HepG2 (cell line): ENCODE measurements at regions not wholly inside any gene's neighbourhood (a gene's known extent, or its start where the extent isn't known, plus 50 kb on each side); places are given as distances from the start of the nearest gene placed in this dataset.

ENCODE experiments used
- ATM ChIP-seq: fragments of 450-650 bp; IDR thresholded peaks from 2 replicates; pipeline ENCODE4 v1.7.1; 2017; ENCODE audit warnings: mild to moderate bottlenecking, borderline replicate concordance
- ISX ChIP-seq: sonication (generic); formaldehyde crosslinking; conservative IDR thresholded peaks from 2 replicates; pipeline ENCODE4 v1.5.0; 2020; ENCODE audit warnings: missing genetic modification reagents
- KDM4B ChIP-seq: sonication (generic); formaldehyde crosslinking; IDR thresholded peaks from 2 replicates; pipeline ENCODE4 v1.4.0; 2020; ENCODE audit warnings: missing genetic modification reagents
- RELA ChIP-seq: sonication (generic); formaldehyde crosslinking; IDR thresholded peaks from 2 replicates; pipeline ENCODE4 v1.4.0; 2020; ENCODE audit warnings: missing genetic modification reagents
- THAP11 ChIP-seq: IDR thresholded peaks from 2 replicates; pipeline ENCODE4 v1.6.1; 2016; ENCODE audit warnings: missing biosample characterization, missing genetic modification reagents
- ZNF121 ChIP-seq: sonication (generic); formaldehyde crosslinking; IDR thresholded peaks from 2 replicates; pipeline ENCODE4 v1.5.0; 2020; ENCODE audit warnings: mild to moderate bottlenecking, missing genetic modification reagents
- ZNF562 ChIP-seq: sonication (generic); formaldehyde crosslinking; IDR thresholded peaks from 2 replicates; pipeline ENCODE4 v1.8.0; 2022; ENCODE audit warnings: missing genetic modification reagents, borderline replicate concordance
- ZZZ3 ChIP-seq: sonication (generic); formaldehyde crosslinking; IDR thresholded peaks from 2 replicates; pipeline ENCODE4 v1.4.0; 2020; ENCODE audit warnings: missing genetic modification reagents, mild to moderate bottlenecking, borderline replicate concordance
- TF ChIP-seq, protein P1 (sequence below): sonication (generic); formaldehyde crosslinking; IDR thresholded peaks from 2 replicates; pipeline ENCODE4 v1.5.0; 2020; ENCODE audit warnings: missing genetic modification reagents
- TF ChIP-seq, protein P2 (sequence below): sonication (generic); formaldehyde crosslinking; IDR thresholded peaks from 2 replicates; pipeline ENCODE4 v1.5.0; 2020; ENCODE audit warnings: mild to moderate bottlenecking, missing genetic modification reagents, borderline replicate concordance
- TF ChIP-seq, protein P3 (sequence below): sonication (generic); formaldehyde crosslinking; IDR thresholded peaks from 2 replicates; pipeline ENCODE4 v1.5.1; 2020; ENCODE audit warnings: mild to moderate bottlenecking, missing genetic modification reagents, moderate library complexity
- TF ChIP-seq, protein P4 (sequence below): sonication (generic); formaldehyde crosslinking; IDR thresholded peaks from 2 replicates; pipeline ENCODE4 v1.5.1; 2020; ENCODE audit warnings: missing genetic modification reagents, mild to moderate bottlenecking, borderline replicate concordance

DNA sequence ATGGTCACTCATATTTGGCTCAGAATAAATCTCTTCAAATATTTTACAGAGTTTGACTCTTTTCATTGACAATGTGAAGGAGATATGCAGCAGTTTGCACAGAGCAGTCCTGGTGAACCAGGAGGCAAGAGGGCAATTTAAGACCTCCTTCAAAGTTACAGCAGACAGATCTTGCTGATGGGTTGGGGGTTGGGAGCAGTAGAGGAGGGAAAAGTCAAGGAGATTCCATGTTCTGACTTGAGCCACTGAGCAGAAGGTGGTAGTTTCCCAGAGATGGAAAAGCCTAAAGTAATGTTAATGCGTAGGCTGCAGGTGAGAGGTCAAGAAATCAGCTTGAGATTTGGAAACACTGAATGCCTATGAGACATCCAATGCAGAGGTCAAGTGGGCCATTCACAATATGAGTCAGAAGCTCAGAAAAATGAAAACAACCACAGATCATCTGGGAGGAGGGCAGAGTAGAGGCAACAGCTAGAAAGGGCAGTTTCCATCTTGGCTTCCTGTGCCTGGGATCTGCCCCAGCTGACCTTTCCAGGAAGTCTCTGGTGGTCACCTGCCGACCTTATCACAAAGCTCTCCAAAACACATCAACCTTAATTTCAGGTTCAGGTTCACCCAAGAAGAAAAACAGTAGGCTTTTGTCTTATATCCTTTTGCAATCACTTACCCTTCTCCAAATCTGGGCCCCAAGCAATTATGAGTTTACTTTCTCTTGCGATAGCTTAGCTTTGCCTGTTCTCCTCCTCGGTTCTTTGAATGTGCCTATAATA lies 197.5 kb upstream of the ARL4C start (continued):
- TF ChIP-seq, protein P1, sequence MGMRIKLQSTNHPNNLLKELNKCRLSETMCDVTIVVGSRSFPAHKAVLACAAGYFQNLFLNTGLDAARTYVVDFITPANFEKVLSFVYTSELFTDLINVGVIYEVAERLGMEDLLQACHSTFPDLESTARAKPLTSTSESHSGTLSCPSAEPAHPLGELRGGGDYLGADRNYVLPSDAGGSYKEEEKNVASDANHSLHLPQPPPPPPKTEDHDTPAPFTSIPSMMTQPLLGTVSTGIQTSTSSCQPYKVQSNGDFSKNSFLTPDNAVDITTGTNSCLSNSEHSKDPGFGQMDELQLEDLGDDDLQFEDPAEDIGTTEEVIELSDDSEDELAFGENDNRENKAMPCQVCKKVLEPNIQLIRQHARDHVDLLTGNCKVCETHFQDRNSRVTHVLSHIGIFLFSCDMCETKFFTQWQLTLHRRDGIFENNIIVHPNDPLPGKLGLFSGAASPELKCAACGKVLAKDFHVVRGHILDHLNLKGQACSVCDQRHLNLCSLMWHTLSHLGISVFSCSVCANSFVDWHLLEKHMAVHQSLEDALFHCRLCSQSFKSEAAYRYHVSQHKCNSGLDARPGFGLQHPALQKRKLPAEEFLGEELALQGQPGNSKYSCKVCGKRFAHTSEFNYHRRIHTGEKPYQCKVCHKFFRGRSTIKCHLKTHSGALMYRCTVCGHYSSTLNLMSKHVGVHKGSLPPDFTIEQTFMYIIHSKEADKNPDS (CRISPR knock-in tag) = no peak
- TF ChIP-seq, protein P2, sequence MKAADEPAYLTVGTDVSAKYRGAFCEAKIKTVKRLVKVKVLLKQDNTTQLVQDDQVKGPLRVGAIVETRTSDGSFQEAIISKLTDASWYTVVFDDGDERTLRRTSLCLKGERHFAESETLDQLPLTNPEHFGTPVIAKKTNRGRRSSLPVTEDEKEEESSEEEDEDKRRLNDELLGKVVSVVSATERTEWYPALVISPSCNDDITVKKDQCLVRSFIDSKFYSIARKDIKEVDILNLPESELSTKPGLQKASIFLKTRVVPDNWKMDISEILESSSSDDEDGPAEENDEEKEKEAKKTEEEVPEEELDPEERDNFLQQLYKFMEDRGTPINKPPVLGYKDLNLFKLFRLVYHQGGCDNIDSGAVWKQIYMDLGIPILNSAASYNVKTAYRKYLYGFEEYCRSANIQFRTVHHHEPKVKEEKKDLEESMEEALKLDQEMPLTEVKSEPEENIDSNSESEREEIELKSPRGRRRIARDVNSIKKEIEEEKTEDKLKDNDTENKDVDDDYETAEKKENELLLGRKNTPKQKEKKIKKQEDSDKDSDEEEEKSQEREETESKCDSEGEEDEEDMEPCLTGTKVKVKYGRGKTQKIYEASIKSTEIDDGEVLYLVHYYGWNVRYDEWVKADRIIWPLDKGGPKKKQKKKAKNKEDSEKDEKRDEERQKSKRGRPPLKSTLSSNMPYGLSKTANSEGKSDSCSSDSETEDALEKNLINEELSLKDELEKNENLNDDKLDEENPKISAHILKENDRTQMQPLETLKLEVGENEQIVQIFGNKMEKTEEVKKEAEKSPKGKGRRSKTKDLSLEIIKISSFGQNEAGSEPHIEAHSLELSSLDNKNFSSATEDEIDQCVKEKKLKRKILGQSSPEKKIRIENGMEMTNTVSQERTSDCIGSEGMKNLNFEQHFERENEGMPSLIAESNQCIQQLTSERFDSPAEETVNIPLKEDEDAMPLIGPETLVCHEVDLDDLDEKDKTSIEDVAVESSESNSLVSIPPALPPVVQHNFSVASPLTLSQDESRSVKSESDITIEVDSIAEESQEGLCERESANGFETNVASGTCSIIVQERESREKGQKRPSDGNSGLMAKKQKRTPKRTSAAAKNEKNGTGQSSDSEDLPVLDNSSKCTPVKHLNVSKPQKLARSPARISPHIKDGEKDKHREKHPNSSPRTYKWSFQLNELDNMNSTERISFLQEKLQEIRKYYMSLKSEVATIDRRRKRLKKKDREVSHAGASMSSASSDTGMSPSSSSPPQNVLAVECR (CRISPR knock-in tag) = peak; percentile 31; the same call in 1 of the 2 replicates
- TF ChIP-seq ZNF562 (CRISPR knock-in tag) (no peak), THAP11 (CRISPR knock-in tag) (peak; percentile 58), KDM4B (CRISPR knock-in tag) (peak; percentile 78; the same call in 1 of the 2 replicates), RELA (CRISPR knock-in tag) (peak; percentile 42; the same call in 1 of the 2 replicates), ISX (no peak), ZZZ3 (CRISPR knock-in tag) (no peak), ZNF121 (CRISPR knock-in tag) (no peak), ATM (no peak)
- TF ChIP-seq, protein P3, sequence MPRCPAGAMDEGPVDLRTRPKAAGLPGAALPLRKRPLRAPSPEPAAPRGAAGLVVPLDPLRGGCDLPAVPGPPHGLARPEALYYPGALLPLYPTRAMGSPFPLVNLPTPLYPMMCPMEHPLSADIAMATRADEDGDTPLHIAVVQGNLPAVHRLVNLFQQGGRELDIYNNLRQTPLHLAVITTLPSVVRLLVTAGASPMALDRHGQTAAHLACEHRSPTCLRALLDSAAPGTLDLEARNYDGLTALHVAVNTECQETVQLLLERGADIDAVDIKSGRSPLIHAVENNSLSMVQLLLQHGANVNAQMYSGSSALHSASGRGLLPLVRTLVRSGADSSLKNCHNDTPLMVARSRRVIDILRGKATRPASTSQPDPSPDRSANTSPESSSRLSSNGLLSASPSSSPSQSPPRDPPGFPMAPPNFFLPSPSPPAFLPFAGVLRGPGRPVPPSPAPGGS (CRISPR knock-in tag) = no peak
- TF ChIP-seq, protein P4, sequence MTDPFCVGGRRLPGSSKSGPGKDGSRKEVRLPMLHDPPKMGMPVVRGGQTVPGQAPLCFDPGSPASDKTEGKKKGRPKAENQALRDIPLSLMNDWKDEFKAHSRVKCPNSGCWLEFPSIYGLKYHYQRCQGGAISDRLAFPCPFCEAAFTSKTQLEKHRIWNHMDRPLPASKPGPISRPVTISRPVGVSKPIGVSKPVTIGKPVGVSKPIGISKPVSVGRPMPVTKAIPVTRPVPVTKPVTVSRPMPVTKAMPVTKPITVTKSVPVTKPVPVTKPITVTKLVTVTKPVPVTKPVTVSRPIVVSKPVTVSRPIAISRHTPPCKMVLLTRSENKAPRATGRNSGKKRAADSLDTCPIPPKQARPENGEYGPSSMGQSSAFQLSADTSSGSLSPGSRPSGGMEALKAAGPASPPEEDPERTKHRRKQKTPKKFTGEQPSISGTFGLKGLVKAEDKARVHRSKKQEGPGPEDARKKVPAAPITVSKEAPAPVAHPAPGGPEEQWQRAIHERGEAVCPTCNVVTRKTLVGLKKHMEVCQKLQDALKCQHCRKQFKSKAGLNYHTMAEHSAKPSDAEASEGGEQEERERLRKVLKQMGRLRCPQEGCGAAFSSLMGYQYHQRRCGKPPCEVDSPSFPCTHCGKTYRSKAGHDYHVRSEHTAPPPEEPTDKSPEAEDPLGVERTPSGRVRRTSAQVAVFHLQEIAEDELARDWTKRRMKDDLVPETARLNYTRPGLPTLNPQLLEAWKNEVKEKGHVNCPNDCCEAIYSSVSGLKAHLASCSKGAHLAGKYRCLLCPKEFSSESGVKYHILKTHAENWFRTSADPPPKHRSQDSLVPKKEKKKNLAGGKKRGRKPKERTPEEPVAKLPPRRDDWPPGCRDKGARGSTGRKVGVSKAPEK (CRISPR knock-in tag) = no peak
